K562 (cell line): ENCODE measurements at regions not wholly inside any gene's neighbourhood (a gene's known extent, or its start where the extent isn't known, plus 50 kb on each side); places are given as distances from the start of the nearest gene placed in this dataset.

ENCODE experiments used
- ATAC-seq: fragments of 200-7000 bp; cut with Tn5 transposase; 3 replicates; pipeline ENCODE4 v1.9.1; 2020; ENCODE audit warnings: moderate library complexity
- BruUV-seq: library from RNA; stranded (reverse); fragments of 400-500 nt; replicated peaks from 2 replicates; lab custom pipeline; 2021; lab: Mats Ljungman, UMichigan
- CTCF ChIA-PET: fragments of 300-600 bp; formaldehyde crosslinking; extraction: SDS; loops from one replicate; lab custom pipeline; 2021; ENCODE audit warnings: low intra/inter-chr PET ratio; lab: Yijun Ruan, JAX
- POLR2A ChIA-PET: fragments of 300-600, 350-650 bp; sonication (Branson Sonifier 250); formaldehyde crosslinking; extraction: SDS; loops from one replicate; lab custom pipeline; 2021; ENCODE audit warnings: antibody characterized with exemption, inconsistent platforms; lab: Yijun Ruan, JAX
- DNase-seq, 4 experiments: peaks; one replicate each; pipeline versions ENCODE4 v3.0.0 to v3.0.0-alpha.2; 2011 to 2018; ENCODE audit warnings: low spot score in 3 of 4, mixed read lengths in 3 of 4; ENCODE audit errors: extremely low read depth in 1 of 4
- FAIRE-seq: peaks from 2 replicates; lab custom pipeline; 2011; peaks lifted over from hg19 to GRCh38; lab: Jason Lieb, UNC
- H2AFZ ChIP-seq: 2 replicates; pipeline ENCODE4 v1.6.0; 2011; ENCODE audit warnings: low read depth, low read length, control low read depth, inconsistent platforms
- H3K27ac ChIP-seq: fragments of 200-600 bp; 3 replicates; pipeline ENCODE4 v1.8.0; 2011; ENCODE audit warnings: low read depth, mild to moderate bottlenecking, control low read depth, inconsistent platforms, low read length, moderate library complexity, mixed read lengths; ENCODE audit errors: extremely low read depth
- H3K27me3 ChIP-seq, 2 experiments: fragments of 300-600 bp in 1 of 2; 2 replicates in 1 of 2; 3 replicates in 1 of 2; pipeline versions ENCODE4 v1.6.0 to v1.8.0; 2011; ENCODE audit warnings: inconsistent platforms in 2 of 2, low read length in 2 of 2, mild to moderate bottlenecking in 1 of 2, mixed read lengths in 1 of 2, moderate library complexity in 1 of 2; ENCODE audit not compliant: control insufficient read depth in 2 of 2, insufficient read depth in 2 of 2
- H3K36me3 ChIP-seq: fragments of 300-600 bp; 3 replicates; pipeline ENCODE4 v1.8.0; 2011; ENCODE audit warnings: mild to moderate bottlenecking, low read length, inconsistent platforms; ENCODE audit not compliant: control insufficient read depth, insufficient read depth
- H3K4me1 ChIP-seq, 2 experiments: fragments of 200-600 bp in 1 of 2; replicated peaks in 1 of 2; 2 replicates in 1 of 2; 3 replicates in 1 of 2; pipeline versions ENCODE4 v1.5.1 to v1.8.0; 2011; ENCODE audit warnings: inconsistent platforms in 2 of 2, low read length in 2 of 2, mild to moderate bottlenecking in 1 of 2, mixed read lengths in 1 of 2, moderate library complexity in 1 of 2; ENCODE audit not compliant: control insufficient read depth in 2 of 2, insufficient read depth in 2 of 2
- H3K4me2 ChIP-seq: 2 replicates; pipeline ENCODE4 v1.6.1; 2011; ENCODE audit warnings: low read length, control low read depth, inconsistent platforms, mixed read lengths; ENCODE audit not compliant: insufficient read depth
- H3K4me3 ChIP-seq: fragments of 200-600 bp; sonication (generic), shearing (Covaris generic); 2 replicates; pipeline ENCODE4 v1.5.1; 2016; ENCODE audit warnings: control low read depth, inconsistent platforms
- H3K79me2 ChIP-seq: fragments of 200-600 bp; 3 replicates; pipeline ENCODE4 v1.8.0; 2011; ENCODE audit warnings: low read length, inconsistent platforms; ENCODE audit not compliant: control insufficient read depth, insufficient read depth
- H3K9ac ChIP-seq, 2 experiments: 2 replicates each; pipeline versions ENCODE4 v1.6.0 to v1.6.1; 2011; ENCODE audit warnings: low read depth in 2 of 2, low read length in 2 of 2, control low read depth in 1 of 2, inconsistent platforms in 1 of 2, mild to moderate bottlenecking in 1 of 2, mixed read lengths in 1 of 2; ENCODE audit not compliant: insufficient read depth in 1 of 2
- H3K9me1 ChIP-seq: one replicate; pipeline ENCODE4 v1.6.0; 2011; ENCODE audit warnings: inconsistent platforms, mild to moderate bottlenecking, low read length, moderate library complexity; ENCODE audit not compliant: control insufficient read depth, insufficient read depth
- H3K9me3 ChIP-seq: replicated peaks from 2 replicates; pipeline ENCODE4 v1.5.1; 2011; ENCODE audit warnings: low read depth, low read length, inconsistent platforms; ENCODE audit not compliant: control insufficient read depth, insufficient read depth
- H4K20me1 ChIP-seq: replicated peaks from 2 replicates; pipeline ENCODE4 v1.6.1; 2011; ENCODE audit warnings: low read length, inconsistent platforms, mixed read lengths; ENCODE audit not compliant: control insufficient read depth, insufficient read depth
- EHMT2 ChIP-seq: fragments of 450-650 bp; IDR thresholded peaks from 2 replicates; pipeline ENCODE4 v1.6.1; 2018; ENCODE audit warnings: antibody characterized with exemption
- EZH2 ChIP-seq: IDR thresholded peaks from 2 replicates; pipeline ENCODE4 v1.6.1; 2012; ENCODE audit warnings: low read depth, mild to moderate bottlenecking, inconsistent platforms, low read length, borderline replicate concordance
- FOXK1 ChIP-seq: sonication (generic); formaldehyde crosslinking; IDR thresholded peaks from 2 replicates; pipeline ENCODE4 v1.8.0; 2022; ENCODE audit warnings: missing genetic modification reagents, mild to moderate bottlenecking, borderline replicate concordance
- NKRF ChIP-seq: fragments of 450-650 bp; IDR thresholded peaks from 2 replicates; pipeline ENCODE4 v1.6.1; 2016; ENCODE audit warnings: borderline replicate concordance
- TAF7 ChIP-seq: fragments of 450-650 bp; IDR thresholded peaks from 2 replicates; pipeline ENCODE4 v1.6.1; 2016; ENCODE audit warnings: missing genetic modification characterization, missing compliant biosample characterization
- ZNF217 ChIP-seq: sonication (generic); formaldehyde crosslinking; IDR thresholded peaks from 2 replicates; pipeline ENCODE4 v1.8.0; 2022; ENCODE audit warnings: mild to moderate bottlenecking, missing genetic modification reagents
- ZNF311 ChIP-seq: fragments of 250-450 bp; sonication (Bioruptor Pico); IDR thresholded peaks from 2 replicates; pipeline ENCODE4 v1.4.0; 2020; ENCODE audit warnings: mild to moderate bottlenecking, moderate library complexity
- ZNF395 ChIP-seq: fragments of 200-800 bp; sonication (Bioruptor generic); IDR thresholded peaks from 2 replicates; pipeline ENCODE4 v1.6.1; 2017; ENCODE audit warnings: missing genetic modification characterization, missing compliant biosample characterization
- WGBS: fragments of 100-300 bp; shearing (Covaris generic); methylation state at CpG from one replicate; pipeline ENCODE4 v1.1.6; 2016; ENCODE audit warnings: low coverage, mixed read lengths; ENCODE audit not compliant: insufficient coverage; ENCODE audit errors: missing lambda C conversion rate; 5-methylcytosine and 5-hydroxymethylcytosine counted together
- in situ Hi-C: fragments of 300-500 bp; cut with MboI; formaldehyde crosslinking; loops from 4 replicates; pipeline ENCODE4 v1.15.0; 2018; ENCODE audit warnings: inconsistent platforms, mixed read lengths
- intact Hi-C: fragments of 100-400 bp; cut with micrococcal nuclease; formaldehyde crosslinking; loops from 2 replicates; pipeline ENCODE4 v1.14.2; 2022
- TF ChIP-seq, protein P1 (sequence below): IDR thresholded peaks from 2 replicates; pipeline ENCODE4 v1.6.1; 2016; ENCODE audit warnings: missing genetic modification characterization, missing compliant biosample characterization

DNA sequence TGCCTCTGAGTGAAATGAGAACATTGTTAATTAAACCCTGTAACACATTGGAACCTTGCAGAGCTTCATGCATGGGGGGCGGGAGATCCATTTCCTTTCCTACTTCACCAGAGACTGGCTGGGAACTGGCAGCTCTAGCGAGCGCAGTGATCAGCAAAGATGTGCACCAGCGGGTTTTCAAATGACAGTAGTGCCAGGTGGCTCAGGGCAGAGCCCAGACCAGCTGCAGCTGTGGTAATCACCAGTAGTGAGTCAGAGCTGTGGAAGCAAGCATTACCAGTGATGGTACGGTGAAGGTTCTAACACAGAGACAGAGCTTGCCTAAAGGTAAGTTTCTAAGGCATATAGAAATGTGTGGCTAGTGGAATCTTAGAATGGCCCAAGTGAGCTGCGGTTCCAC lies 1009.7 kb upstream of the CELF2 start:
- no peaks in the 10 kb centered on the region; the same call in 1 of the 2 replicates for H3K9me3 ChIP-seq
- ChIA-PET CTCF (no interaction called here), POLR2A (no interaction called here)
- no peaks in the 10 kb centered on the region for H3K79me2 ChIP-seq
- H3K4me2 ChIP-seq: no peak overlapping the region
- H3K9ac ChIP-seq: no peak overlapping the region
- no peaks in the 10 kb centered on the region for H4K20me1 ChIP-seq
- no peaks in the 10 kb centered on the region for H3K36me3 ChIP-seq
- no peak for TF ChIP-seq EHMT2
- TF ChIP-seq FOXK1 (CRISPR knock-in tag): no peak
- no peak for TF ChIP-seq ZNF311 (CRISPR knock-in tag)
- TF ChIP-seq ZNF395 (CRISPR knock-in tag): no peak
- no peak for TF ChIP-seq NKRF
- TF ChIP-seq, protein P1, sequence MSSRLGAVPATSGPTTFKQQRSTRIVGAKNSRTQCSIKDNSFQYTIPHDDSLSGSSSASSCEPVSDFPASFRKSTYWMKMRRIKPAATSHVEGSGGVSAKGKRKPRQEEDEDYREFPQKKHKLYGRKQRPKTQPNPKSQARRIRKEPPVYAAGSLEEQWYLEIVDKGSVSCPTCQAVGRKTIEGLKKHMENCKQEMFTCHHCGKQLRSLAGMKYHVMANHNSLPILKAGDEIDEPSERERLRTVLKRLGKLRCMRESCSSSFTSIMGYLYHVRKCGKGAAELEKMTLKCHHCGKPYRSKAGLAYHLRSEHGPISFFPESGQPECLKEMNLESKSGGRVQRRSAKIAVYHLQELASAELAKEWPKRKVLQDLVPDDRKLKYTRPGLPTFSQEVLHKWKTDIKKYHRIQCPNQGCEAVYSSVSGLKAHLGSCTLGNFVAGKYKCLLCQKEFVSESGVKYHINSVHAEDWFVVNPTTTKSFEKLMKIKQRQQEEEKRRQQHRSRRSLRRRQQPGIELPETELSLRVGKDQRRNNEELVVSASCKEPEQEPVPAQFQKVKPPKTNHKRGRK (tag): no peak
- no peak for TF ChIP-seq EZH2
- no peak for TF ChIP-seq TAF7
- no peak for TF ChIP-seq ZNF217 (CRISPR knock-in tag)
- H3K27me3 ChIP-seq: no peaks in the 10 kb centered on the region
- intact Hi-C loops (no loop called here), in situ Hi-C loops (no loop called here)
- no TSS peak for BruUV-seq
- no peak overlapping the region for H2AFZ ChIP-seq
- no peak overlapping the region for H3K27ac ChIP-seq
- WGBS: 0% methylated on average over 6 of the region's 6 CpGs
- FAIRE-seq: no peak
- no peak for DNase-seq
- H3K4me3 ChIP-seq: no peak overlapping the region
- no peaks in the 10 kb centered on the region for H3K4me1 ChIP-seq
- ATAC-seq: no peak
- H3K9me1 ChIP-seq: no peaks in the 10 kb centered on the region
